Activated CD8-positive, alpha-beta memory T cell treated with anti-CD3 and anti-CD28 coated beads for 36 hours (primary cell): ENCODE measurements at regions not wholly inside any gene's neighbourhood (a gene's known extent, or its start where the extent isn't known, plus 50 kb on each side); places are given as distances from the start of the nearest gene placed in this dataset.

Source experiments
- CTCF ChIA-PET: fragments of 350-600 bp; sonication (Branson Sonifier 250); formaldehyde crosslinking; loops from one replicate; lab custom pipeline; 2021; ENCODE audit warnings: antibody characterized with exemption; lab: Charles Lee
- POLR2A ChIA-PET: fragments of 350-600 bp; sonication (Branson Sonifier 250); formaldehyde crosslinking; loops from one replicate; lab custom pipeline; 2021; ENCODE audit warnings: antibody characterized with exemption; lab: Charles Lee

GRCh38 chr12:126312457-126312856, 1247.2 kb downstream of the AACS start:
- CTCF ChIA-PET, result no interaction called here
- POLR2A ChIA-PET, result no interaction called here

- ChIA-PET POLR2A (no interaction called here), CTCF (no interaction called here)
Observed at GRCh38 chr12:126316411-126316810, 1251.2 kb downstream of the AACS start.

DNA sequence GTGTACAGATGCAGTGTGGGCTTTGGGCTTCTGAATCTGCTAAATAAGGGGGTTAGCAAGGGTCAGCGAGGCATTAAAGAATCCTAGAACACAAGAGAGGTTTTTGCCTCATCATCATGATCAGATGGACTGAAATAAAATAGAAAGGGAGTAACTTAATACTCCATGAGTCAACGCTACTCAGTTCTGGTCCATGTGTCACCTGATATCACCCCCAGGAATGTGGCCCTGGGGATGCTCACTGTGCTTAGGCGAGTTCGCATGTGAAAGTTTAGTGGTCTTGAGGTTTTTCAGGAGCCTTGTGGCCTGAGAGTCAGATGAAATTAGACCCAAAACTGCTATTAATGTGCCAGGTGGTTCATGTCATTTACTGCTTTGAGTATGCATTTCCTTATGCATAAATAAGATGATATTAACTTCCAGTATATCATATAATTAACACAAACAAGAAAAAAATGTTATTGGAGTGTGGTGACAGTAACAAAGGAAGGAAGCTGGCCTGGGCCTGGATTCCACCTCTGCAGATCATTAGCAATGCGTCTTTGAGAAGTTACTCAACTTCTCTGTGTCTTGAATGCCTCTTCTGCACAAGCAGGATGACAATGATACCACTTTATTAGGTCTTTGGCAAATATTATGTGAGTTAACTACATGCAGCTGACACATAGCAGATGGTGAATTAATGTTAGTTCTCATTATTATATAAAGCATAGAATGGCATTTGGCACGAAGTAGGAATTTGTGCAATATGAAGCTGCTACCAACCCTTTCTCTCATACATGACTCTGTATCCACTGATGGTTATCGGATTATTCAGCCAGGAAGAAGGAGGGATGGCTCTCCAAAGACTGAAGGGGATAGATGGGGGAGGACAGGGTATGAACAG, 1272.6 kb downstream of the AACS start:
- ChIA-PET CTCF (no interaction called here), POLR2A (no interaction called here)

- POLR2A ChIA-PET, result no interaction called here
- CTCF ChIA-PET, result no interaction called here
Observed at GRCh38 chr12:126342866-126343265, 1277.6 kb downstream of the AACS start.

DNA sequence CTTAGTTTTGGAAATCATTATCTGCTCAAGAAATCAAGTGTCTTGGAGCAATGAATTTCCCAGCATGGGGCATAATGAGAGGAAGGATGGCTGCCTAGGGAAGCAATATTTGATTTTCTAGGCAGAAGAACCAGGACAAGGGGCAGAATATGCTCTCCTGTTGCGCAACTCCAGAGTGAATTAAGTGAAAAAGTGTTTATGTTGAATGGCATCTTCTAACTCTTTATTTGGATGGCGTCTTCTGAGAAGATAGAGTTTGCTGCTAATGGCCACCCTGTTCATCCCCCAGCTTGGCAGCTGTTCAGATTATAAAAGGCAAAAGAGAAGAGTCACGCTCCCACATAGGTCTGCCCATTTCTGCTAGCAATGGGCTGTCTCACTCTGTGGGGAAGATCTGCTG, 1278.1 kb downstream of the AACS start:
- ChIA-PET CTCF (no interaction called here), POLR2A (no interaction called here)

DNA sequence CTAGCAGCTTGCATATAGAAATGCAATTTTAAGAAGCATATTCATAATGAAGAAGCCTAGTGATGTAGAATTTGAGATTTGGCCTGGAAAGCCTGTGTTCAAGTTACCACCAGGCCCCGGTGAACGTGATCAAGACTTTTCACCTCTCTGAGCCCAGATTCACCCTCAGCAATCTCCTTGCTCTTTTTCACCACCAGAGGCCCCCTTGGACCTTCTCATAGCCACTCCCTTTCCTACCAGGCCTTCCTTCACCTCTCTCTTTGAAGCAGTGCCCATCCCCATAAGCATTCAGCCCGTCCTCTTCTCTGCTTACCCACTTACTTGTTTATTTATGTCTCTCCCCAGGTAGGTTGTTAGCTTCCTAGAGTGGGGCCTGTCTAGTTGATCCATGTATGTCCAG, 1280.9 kb downstream of the AACS start:
- CTCF ChIA-PET, result no interaction called here
- POLR2A ChIA-PET, result no interaction called here

DNA sequence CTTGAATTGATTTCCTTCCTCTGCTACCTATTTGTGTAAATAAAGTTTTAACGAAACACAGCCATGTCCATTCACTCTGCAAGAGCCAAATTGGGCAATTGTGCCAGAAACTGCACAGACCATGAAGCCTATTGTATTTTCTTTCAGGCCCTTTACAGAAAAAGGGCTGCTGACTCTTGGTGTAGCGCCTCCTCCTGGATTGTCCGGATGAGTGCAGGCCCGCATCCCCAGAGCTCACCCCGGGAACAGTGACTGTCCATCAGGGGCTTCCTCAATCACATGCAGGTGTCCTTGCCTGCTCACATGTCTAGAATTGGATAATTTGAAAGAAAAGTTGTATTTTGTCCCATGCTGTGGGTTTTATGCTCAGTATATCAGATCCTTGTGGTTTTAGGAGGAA, 1282.2 kb downstream of the AACS start:
- ChIA-PET POLR2A (no interaction called here), CTCF (no interaction called here)

DNA sequence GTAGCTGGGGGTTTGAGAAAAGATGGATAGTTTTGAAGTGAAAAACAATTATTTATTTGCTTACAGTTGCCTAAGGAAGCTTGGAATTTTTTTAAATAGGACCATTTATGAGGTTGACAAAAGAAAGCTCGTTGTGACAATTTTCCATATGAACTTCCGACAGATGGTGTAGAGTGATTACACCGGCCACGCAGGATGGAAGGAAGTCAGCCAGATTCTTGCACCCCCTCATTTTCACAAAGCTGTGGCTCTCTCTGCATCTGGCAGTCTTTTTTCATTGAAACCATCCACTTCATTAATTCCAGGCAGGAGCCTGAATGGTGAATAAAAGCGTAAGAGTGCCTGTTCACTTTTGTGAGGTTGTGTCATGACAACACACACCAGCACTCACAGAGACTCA, 1284.1 kb downstream of the AACS start:
- ChIA-PET CTCF (no interaction called here), POLR2A (no interaction called here)

DNA sequence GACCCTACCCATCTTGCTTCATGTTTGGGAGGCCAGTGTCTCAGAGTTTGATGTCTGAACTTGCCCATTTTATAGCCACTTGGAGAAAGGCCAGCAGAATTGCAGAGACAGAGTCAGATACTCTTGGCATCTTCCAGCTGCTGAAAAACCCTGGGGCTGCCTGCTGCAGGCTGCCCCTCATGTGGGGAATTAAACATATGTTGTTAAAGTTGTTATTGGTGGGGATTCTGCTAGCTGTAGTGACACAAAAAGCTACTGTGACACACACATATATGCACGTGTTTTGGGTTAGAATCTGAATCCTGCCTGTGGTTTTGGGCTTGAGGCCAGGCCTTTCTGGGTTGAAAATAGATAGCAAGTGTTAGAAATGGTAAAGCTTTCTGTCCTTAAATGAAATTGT, 1288.4 kb downstream of the AACS start:
- POLR2A ChIA-PET, result no interaction called here
- CTCF ChIA-PET, result no interaction called here

DNA sequence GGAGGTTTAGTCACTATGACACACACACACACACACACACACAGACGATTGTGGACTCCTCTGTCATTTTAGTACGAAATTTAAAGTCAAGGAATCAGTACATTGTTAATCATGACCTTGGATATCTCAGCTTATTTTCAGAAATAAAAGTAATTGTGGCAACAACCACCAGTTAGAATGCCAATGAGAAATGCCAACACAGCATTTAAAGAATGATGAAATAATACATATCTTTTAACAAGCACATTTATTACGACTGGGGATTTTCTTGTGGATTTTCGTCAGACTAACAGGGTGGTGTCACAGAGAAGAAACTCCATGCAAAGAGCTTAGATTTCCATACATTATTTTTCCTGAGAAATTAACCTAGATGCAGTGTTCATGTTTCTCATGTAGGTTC, 1289.4 kb downstream of the AACS start:
- ChIA-PET CTCF (no interaction called here), POLR2A (no interaction called here)

GRCh38 chr12:126355346-126355745, 1290.1 kb downstream of the AACS start:
- ChIA-PET POLR2A (no interaction called here), CTCF (no interaction called here)

DNA sequence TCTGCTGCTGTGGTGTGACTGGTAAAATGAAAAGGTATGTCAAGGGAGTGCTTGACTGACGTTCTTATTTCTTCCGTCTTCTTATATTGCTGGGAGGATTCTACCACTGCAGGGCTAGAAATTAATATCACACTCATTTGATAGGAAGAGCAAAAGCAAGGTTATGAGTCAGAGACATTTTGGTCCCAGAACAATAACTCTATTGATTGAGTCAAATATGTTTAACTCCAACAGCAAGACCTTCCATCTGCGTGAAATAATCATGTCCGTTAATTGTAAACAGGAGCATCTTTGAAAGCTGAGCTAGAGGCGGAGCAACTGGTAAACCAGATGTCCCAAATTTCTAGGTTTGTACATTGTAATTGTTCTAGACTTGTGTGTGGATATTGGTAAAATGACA, 1293.6 kb downstream of the AACS start:
- ChIA-PET POLR2A (no interaction called here), CTCF (no interaction called here)

DNA sequence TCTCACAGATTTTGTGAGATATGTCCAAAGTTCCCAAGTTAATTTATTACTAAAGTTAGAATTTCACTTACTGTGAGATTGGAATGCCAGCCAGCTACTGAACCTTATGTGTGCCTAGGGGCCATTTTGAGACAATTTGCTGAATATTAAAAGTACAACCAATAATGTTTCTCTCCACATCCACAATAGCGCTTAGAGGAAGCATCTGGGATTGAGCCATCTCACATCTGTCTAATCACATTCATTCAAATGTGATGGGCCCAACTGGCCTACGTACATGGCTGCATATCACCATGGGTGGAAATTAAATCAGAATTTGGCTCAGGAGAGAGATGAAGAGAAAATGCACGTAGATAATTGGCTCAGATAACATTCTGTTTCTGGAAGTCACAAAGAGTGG, 1294.0 kb downstream of the AACS start:
- ChIA-PET POLR2A (no interaction called here), CTCF (no interaction called here)

GRCh38 chr12:126361804-126362203, 1296.6 kb downstream of the AACS start:
- POLR2A ChIA-PET, result no interaction called here
- CTCF ChIA-PET, result no interaction called here

DNA sequence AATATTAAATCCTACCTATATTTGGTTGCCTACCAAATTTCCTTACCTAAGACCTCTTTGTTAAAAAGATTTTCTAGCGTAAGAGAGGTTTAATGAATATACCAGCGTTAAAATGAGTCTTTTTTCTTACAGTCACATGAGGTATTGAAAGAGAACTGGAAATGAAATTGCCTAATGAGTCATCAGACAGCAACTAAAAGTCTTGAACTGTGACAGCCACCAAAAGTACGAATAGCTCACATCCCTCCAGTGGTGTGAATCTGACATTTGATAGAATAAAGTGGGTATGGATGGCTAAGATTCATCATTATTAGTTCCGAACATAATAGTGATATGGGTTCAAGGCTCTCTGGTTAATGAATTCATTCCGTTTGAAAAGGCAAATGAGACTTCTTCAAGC, 1297.3 kb downstream of the AACS start:
- ChIA-PET POLR2A (no interaction called here), CTCF (no interaction called here)

DNA sequence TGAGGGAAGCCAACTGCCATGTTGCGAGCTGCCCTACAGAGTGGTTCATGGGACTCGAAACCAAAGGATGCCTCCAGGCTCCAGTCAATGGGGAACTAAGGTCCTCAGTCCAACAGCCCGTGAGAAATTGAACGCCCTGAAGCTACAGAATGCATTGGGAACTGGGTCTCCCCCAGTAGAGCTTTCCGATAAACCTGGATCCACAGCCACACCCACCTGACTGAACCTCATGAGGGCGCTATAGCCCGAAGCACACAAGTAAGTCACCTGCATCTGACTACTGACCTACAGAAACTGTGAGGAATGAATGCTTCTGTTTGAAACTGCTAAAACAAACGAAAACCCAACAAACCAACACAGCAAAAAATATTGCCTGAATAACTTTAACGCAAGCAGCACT, 1297.7 kb downstream of the AACS start:
- CTCF ChIA-PET, result no interaction called here
- POLR2A ChIA-PET, result no interaction called here

GRCh38 chr12:126369487-126370463, 1304.5 kb downstream of the AACS start:
- POLR2A ChIA-PET, result no interaction called here
- CTCF ChIA-PET, result no interaction called here

- POLR2A ChIA-PET, result no interaction called here
- CTCF ChIA-PET, result no interaction called here
Observed at GRCh38 chr12:126383506-126383905, 1318.3 kb downstream of the AACS start.

DNA sequence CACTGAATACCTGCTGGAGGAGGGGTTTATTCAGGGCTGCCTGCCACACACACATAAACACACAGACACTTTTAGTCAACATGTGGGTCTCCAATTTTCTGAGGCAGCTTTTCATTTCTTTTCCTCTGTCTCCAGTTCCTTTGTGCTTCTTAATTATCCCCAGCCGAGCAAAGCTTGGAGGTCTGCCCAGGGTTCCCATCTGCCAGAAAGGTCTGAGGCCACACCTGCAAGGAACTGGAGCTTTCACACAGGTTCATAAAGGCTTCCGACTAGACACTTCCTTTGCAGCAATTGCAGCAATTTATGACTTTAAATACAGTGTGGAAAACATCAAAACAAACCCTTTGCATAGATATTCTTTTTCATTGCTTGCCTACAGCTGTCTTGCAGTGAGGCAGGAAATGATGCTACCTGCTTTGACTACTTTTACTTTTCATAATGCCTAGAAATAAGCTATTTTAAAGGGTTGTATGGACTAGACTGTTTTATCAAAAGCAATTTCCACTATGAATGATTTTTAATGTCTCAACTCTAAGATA, 1318.9 kb downstream of the AACS start:
- POLR2A ChIA-PET, result no interaction called here
- CTCF ChIA-PET, result no interaction called here

DNA sequence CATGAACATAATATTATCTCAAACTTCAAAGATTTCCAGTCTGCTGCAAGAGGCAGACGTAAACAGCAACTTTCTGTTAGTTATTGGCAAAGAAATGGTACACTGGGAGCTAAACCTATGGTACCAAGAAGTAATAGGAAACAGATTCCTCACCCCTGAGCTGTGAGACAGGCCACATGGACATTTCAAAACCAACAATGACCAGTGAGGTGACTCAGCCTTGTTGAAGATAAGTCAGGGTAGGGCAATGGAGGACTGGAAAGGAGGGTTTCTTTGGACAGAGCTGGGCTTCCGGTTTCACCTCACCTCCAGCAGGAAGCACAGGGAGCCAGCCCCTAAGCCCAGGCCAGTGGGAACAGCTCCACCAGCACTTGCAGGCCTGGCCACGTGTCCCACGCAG, 1320.5 kb downstream of the AACS start:
- ChIA-PET POLR2A (no interaction called here), CTCF (no interaction called here)
